Mesodermal cell (in vitro differentiated cells): ENCODE measurements at regions not wholly inside any gene's neighbourhood (a gene's known extent, or its start where the extent isn't known, plus 50 kb on each side); places are given as distances from the start of the nearest gene placed in this dataset.

ENCODE experiments used
- H3K27ac ChIP-seq: 2 replicates; pipeline ENCODE4 v1.7.0; 2013; ENCODE audit warnings: mild to moderate bottlenecking, low read depth, low read length, moderate library complexity; ENCODE audit not compliant: severe bottlenecking
- H3K36me3 ChIP-seq: 2 replicates; pipeline ENCODE4 v1.7.1; 2013; ENCODE audit warnings: mild to moderate bottlenecking, low read length, moderate library complexity; ENCODE audit not compliant: control insufficient read depth, insufficient read depth
- H3K4me1 ChIP-seq: one replicate; pipeline ENCODE4 v1.7.1; 2013; ENCODE audit warnings: mild to moderate bottlenecking, low read length; ENCODE audit not compliant: insufficient read depth, control insufficient read depth, poor library complexity, severe bottlenecking
- H3K4me3 ChIP-seq: 2 replicates; pipeline ENCODE4 v1.7.0; 2013; ENCODE audit warnings: low read length, control low read depth, mild to moderate bottlenecking; ENCODE audit not compliant: insufficient read depth, poor library complexity, severe bottlenecking; ENCODE audit errors: extremely low read depth
- H3K9me3 ChIP-seq: 2 replicates; pipeline ENCODE4 v1.7.1; 2013; ENCODE audit warnings: mild to moderate bottlenecking, low read length, moderate library complexity; ENCODE audit not compliant: control insufficient read depth
- WGBS, 2 experiments: methylation state at CpG; one replicate each; pipeline ENCODE4 v1.1.5; 2013; ENCODE audit warnings: missing lambda C conversion rate in 2 of 2; ENCODE audit not compliant: insufficient coverage in 2 of 2; 5-methylcytosine and 5-hydroxymethylcytosine counted together

- no peaks in the 10 kb centered on the region for H3K36me3 ChIP-seq
- no peak overlapping the region for H3K27ac ChIP-seq
- WGBS, 2 experiments = no CpG with 5 or more reads among the region's 1 CpG
- H3K4me1 ChIP-seq = no peaks in the 10 kb centered on the region
- peaks cover 5% of the 10 kb centered on the region for H3K9me3 ChIP-seq
- no peak overlapping the region for H3K4me3 ChIP-seq
Measured at GRCh38 chr21:35348686-35349085, 299.6 kb upstream of the RUNX1 start.

GRCh38 chr21:35346697-35347096 lies 297.6 kb upstream of the RUNX1 start:
- H3K4me1 ChIP-seq = no peaks in the 10 kb centered on the region
- H3K9me3 ChIP-seq = peaks cover 5% of the 10 kb centered on the region
- no peak overlapping the region for H3K27ac ChIP-seq
- H3K4me3 ChIP-seq = no peak overlapping the region
- 96 to 97% methylated on average over 4 of the region's 4 CpGs for WGBS, 2 experiments
- no peaks in the 10 kb centered on the region for H3K36me3 ChIP-seq

- H3K27ac ChIP-seq = no peak overlapping the region
- peaks cover 5% of the 10 kb centered on the region for H3K9me3 ChIP-seq
- H3K36me3 ChIP-seq = no peaks in the 10 kb centered on the region
- H3K4me1 ChIP-seq = no peaks in the 10 kb centered on the region
- no peak overlapping the region for H3K4me3 ChIP-seq
Measured at GRCh38 chr21:35345954-35346353, 296.9 kb upstream of the RUNX1 start.

- H3K36me3 ChIP-seq = no peaks in the 10 kb centered on the region
- no peak overlapping the region for H3K4me3 ChIP-seq
- peaks cover 5% of the 10 kb centered on the region for H3K9me3 ChIP-seq
- no peaks in the 10 kb centered on the region for H3K4me1 ChIP-seq
- no peak overlapping the region for H3K27ac ChIP-seq
- 87 to 90% methylated on average over 3 to 4 of the region's 4 CpGs for WGBS, 2 experiments
Measured at GRCh38 chr21:35344582-35344981, 295.5 kb upstream of the RUNX1 start.

GRCh38 chr21:35343046-35343819 lies 294.1 kb upstream of the RUNX1 start:
- Histone ChIP-seq H3K27ac (no peak overlapping the region), H3K4me3 (no peak overlapping the region), H3K4me1 (no peaks in the 10 kb centered on the region), H3K9me3 (peaks cover 5% of the 10 kb centered on the region), H3K36me3 (no peaks in the 10 kb centered on the region)
- WGBS, 2 experiments = 95 to 98% methylated on average over 4 to 5 of the region's 6 CpGs

- WGBS, 2 experiments = 90 to 93% methylated on average over 3 to 4 of the region's 4 CpGs
- Histone ChIP-seq H3K9me3 (peaks cover 10% of the 10 kb centered on the region), H3K4me1 (no peaks in the 10 kb centered on the region), H3K4me3 (no peak overlapping the region), H3K36me3 (no peaks in the 10 kb centered on the region), H3K27ac (no peak overlapping the region)
Measured at GRCh38 chr21:35342440-35342839, 293.3 kb upstream of the RUNX1 start.

GRCh38 chr21:35340273-35340672 lies 291.2 kb upstream of the RUNX1 start:
- Histone ChIP-seq H3K27ac (no peak overlapping the region), H3K36me3 (no peaks in the 10 kb centered on the region), H3K4me3 (no peak overlapping the region), H3K9me3 (peaks cover 10% of the 10 kb centered on the region), H3K4me1 (no peaks in the 10 kb centered on the region)
- WGBS, 2 experiments = 87 to 95% methylated on average over 2 of the region's 2 CpGs

GRCh38 chr21:35338881-35339632 lies 290.0 kb upstream of the RUNX1 start:
- no peak overlapping the region for H3K27ac ChIP-seq
- no peaks in the 10 kb centered on the region for H3K4me1 ChIP-seq
- no peak overlapping the region for H3K4me3 ChIP-seq
- H3K36me3 ChIP-seq = no peaks in the 10 kb centered on the region
- 80 to 100% methylated on average over 1 of the region's 6 CpGs for WGBS, 2 experiments
- H3K9me3 ChIP-seq = peaks cover 5% of the 10 kb centered on the region

GRCh38 chr21:35338281-35338680 lies 289.2 kb upstream of the RUNX1 start:
- H3K36me3 ChIP-seq = no peaks in the 10 kb centered on the region
- H3K9me3 ChIP-seq = peaks cover 5% of the 10 kb centered on the region
- no peaks in the 10 kb centered on the region for H3K4me1 ChIP-seq
- H3K27ac ChIP-seq = no peak overlapping the region
- no CpG with 5 or more reads among the region's 1 CpG for WGBS, 2 experiments
- no peak overlapping the region for H3K4me3 ChIP-seq

- H3K27ac ChIP-seq = no peak overlapping the region
- no peak overlapping the region for H3K4me3 ChIP-seq
- no peaks in the 10 kb centered on the region for H3K4me1 ChIP-seq
- 92 to 94% methylated on average over 7 of the region's 7 CpGs for WGBS, 2 experiments
- peaks cover 5% of the 10 kb centered on the region for H3K9me3 ChIP-seq
- no peaks in the 10 kb centered on the region for H3K36me3 ChIP-seq
Measured at GRCh38 chr21:35337573-35337972, 288.5 kb upstream of the RUNX1 start.

GRCh38 chr21:35336534-35336933 lies 287.4 kb upstream of the RUNX1 start:
- Histone ChIP-seq H3K4me3 (no peak overlapping the region), H3K4me1 (no peaks in the 10 kb centered on the region), H3K9me3 (peaks cover 5% of the 10 kb centered on the region), H3K27ac (no peak overlapping the region), H3K36me3 (no peaks in the 10 kb centered on the region)
- whole genome bisulfite sequencing, 2 experiments = 94 to 95% methylated on average over 2 of the region's 2 CpGs
